Esophagus squamous epithelium (tissue), 5 donors: ENCODE measurements at regions not wholly inside any gene's neighbourhood (a gene's known extent, or its start where the extent isn't known, plus 50 kb on each side); places are given as distances from the start of the nearest gene placed in this dataset.

Source experiments
- DNase-seq: peaks from one replicate; lab custom pipeline; 2025; lab: John Stamatoyannopoulos, UW
- H3K27ac ChIP-seq, 4 donors: fragments of 200-600 bp; sonication (generic); one replicate each; pipeline ENCODE4 v1.5.1; 2016 to 2019; ENCODE audit warnings: mild to moderate bottlenecking in 1 of 4
- H3K27me3 ChIP-seq, 4 donors: fragments of 200-600 bp; sonication (generic); 1 replicate in 3 of 4; 2 replicates in 1 of 4; pipeline versions ENCODE4 v1.5.1 to v1.6.0; 2017 to 2021; ENCODE audit warnings: antibody characterized with exemption in 1 of 4
- H3K36me3 ChIP-seq, 3 donors: fragments of 200-600 bp; sonication (generic); one replicate each; pipeline ENCODE4 v1.5.1; 2016 to 2019
- H3K4me1 ChIP-seq, 3 donors: fragments of 200-600 bp; sonication (generic); one replicate each; pipeline ENCODE4 v1.5.1; 2017 to 2019
- H3K4me3 ChIP-seq, 4 donors: fragments of 200-600 bp; sonication (generic); 1 replicate in 3 of 4; 2 replicates in 1 of 4; pipeline ENCODE4 v1.5.1; 2016 to 2019; ENCODE audit warnings: mild to moderate bottlenecking in 2 of 4, moderate library complexity in 1 of 4
- H3K9me3 ChIP-seq, 3 donors: fragments of 200-600 bp; sonication (generic); one replicate each; pipeline ENCODE4 v1.5.1; 2016 to 2019
- CTCF ChIP-seq, 6 experiments: fragments of 450-650 bp in 4 of 6; fragments of 200-600 bp in 2 of 6; sonication (generic) in 2 of 6; IDR thresholded peaks; one replicate each; pipeline ENCODE4 v1.5.1; 2016 to 2019; ENCODE audit warnings: antibody characterized with exemption in 6 of 6, mild to moderate bottlenecking in 4 of 6, moderate library complexity in 4 of 6
- POLR2A ChIP-seq, 4 donors: fragments of 450-650 bp; IDR thresholded peaks; one replicate each; pipeline ENCODE4 v1.6.1; 2017; ENCODE audit warnings: antibody characterized with exemption in 4 of 4, mild to moderate bottlenecking in 4 of 4, moderate library complexity in 3 of 4
- WGBS, 2 donors: methylation state at CpG; one replicate each; pipeline ENCODE4 v1.1.5; 2018; 5-methylcytosine and 5-hydroxymethylcytosine counted together
- intact Hi-C: fragments of 100-400 bp; cut with DNase I; formaldehyde crosslinking; loops from one replicate; pipeline ENCODE4 v1.15.0; 2022
- donor health status: DM: yes; HTN: yes; CAD: no.

- no peak for DNase-seq
- TF ChIP-seq CTCF (IDR thresholded peaks at IDR 0.05) (no peak), POLR2A (IDR thresholded peaks at IDR 0.05) (no peak)
- H3K36me3 ChIP-seq: no peaks in the 10 kb centered on the region
- WGBS, 2 donors: 36 to 42% methylated on average over 2 of the region's 2 CpGs
- H3K27me3 ChIP-seq: no peaks in the 10 kb centered on the region
- H3K4me3 ChIP-seq: no peak overlapping the region
- intact Hi-C loops: no loop called here
- H3K9me3 ChIP-seq: no peaks in the 10 kb centered on the region
- no peak overlapping the region for H3K27ac ChIP-seq
- H3K4me1 ChIP-seq: no peaks in the 10 kb centered on the region
These were observed 213.6 kb downstream of the FBXO8 start for GRCh38 chr4:174069848-174070330.

- no peaks in the 10 kb centered on the region for H3K27me3 ChIP-seq
- no peak overlapping the region for H3K27ac ChIP-seq
- DNase-seq: no peak
- 68 to 83% methylated on average over 3 of the region's 3 CpGs for WGBS, 2 donors
- no peaks in the 10 kb centered on the region for H3K9me3 ChIP-seq
- H3K4me3 ChIP-seq: no peak overlapping the region
- H3K36me3 ChIP-seq: no peaks in the 10 kb centered on the region
- TF ChIP-seq POLR2A (IDR thresholded peaks at IDR 0.05): no peak
- no peak for TF ChIP-seq CTCF (IDR thresholded peaks at IDR 0.05)
- no peaks in the 10 kb centered on the region for H3K4me1 ChIP-seq
- intact Hi-C loops: no loop called here
These were observed 216.8 kb downstream of the FBXO8 start for GRCh38 chr4:174066611-174067205.

- H3K27ac ChIP-seq: no peak overlapping the region
- no peaks in the 10 kb centered on the region for H3K9me3 ChIP-seq
- TF ChIP-seq CTCF (IDR thresholded peaks at IDR 0.05) (no peak), POLR2A (IDR thresholded peaks at IDR 0.05) (no peak)
- intact Hi-C loops: no loop called here
- no peaks in the 10 kb centered on the region for H3K36me3 ChIP-seq
- DNase-seq: no peak
- H3K4me1 ChIP-seq: no peaks in the 10 kb centered on the region
- H3K4me3 ChIP-seq: no peak overlapping the region
- no peaks in the 10 kb centered on the region for H3K27me3 ChIP-seq
These were observed 220.6 kb downstream of the FBXO8 start for GRCh38 chr4:174062831-174063230.

GRCh38 chr4:174061026-174061425, 222.4 kb downstream of the FBXO8 start:
- no peaks in the 10 kb centered on the region for H3K9me3 ChIP-seq
- WGBS, 2 donors: 62 to 68% methylated on average over 2 of the region's 2 CpGs
- H3K4me1 ChIP-seq: no peaks in the 10 kb centered on the region
- no peaks in the 10 kb centered on the region for H3K36me3 ChIP-seq
- DNase-seq: no peak
- no peak overlapping the region for H3K4me3 ChIP-seq
- intact Hi-C loops: no loop called here
- no peak overlapping the region for H3K27ac ChIP-seq
- H3K27me3 ChIP-seq: no peaks in the 10 kb centered on the region
- TF ChIP-seq POLR2A (IDR thresholded peaks at IDR 0.05): no peak
- TF ChIP-seq CTCF (IDR thresholded peaks at IDR 0.05): no peak

DNA sequence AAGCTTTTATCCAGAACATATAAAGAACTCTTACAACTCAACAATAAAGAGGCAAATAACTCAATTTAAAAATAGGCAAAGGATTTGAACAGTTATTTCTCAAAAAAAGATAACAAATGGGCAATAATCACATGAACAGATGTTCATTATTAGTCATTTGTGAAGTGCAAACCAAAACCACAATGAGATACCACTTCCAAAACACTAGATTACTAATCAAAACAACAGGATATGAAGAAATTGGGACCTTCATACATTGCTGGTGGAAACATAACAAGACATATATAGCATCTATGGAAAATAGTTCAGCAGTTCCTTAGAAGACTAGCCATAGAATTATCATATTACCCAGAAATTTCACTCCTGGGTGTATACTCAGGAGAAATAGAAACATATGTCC, 224.6 kb downstream of the FBXO8 start:
- DNase-seq: no peak
- TF ChIP-seq CTCF (IDR thresholded peaks at IDR 0.05) (no peak), POLR2A (IDR thresholded peaks at IDR 0.05) (no peak)
- Histone ChIP-seq H3K9me3 (no peaks in the 10 kb centered on the region), H3K36me3 (no peaks in the 10 kb centered on the region), H3K4me3 (no peak overlapping the region), H3K4me1 (no peaks in the 10 kb centered on the region), H3K27ac (no peak overlapping the region), H3K27me3 (no peaks in the 10 kb centered on the region)
- intact Hi-C loops: no loop called here
